ENCODE measurements at regions not wholly inside any gene's neighbourhood (a gene's known extent, or its start where the extent isn't known, plus 50 kb on each side); places are given as distances from the start of the nearest gene placed in this dataset.

- no peak for TF ChIP-seq EZH2 (IDR thresholded peaks at IDR 0.05; ENCODE audit: borderline replicate concordance, low read length)
- TF ChIP-seq CTCF (IDR thresholded peaks at IDR 0.05; ENCODE audit: low read length), result no peak
- H3K27ac ChIP-seq (ENCODE audit: low read depth, low read length, poor library complexity, severe bottlenecking), result no peak overlapping the region
- no peak overlapping the region for H3K4me2 ChIP-seq (ENCODE audit: low read length)
Measured at GRCh38 chr1:93784538-93784937, 94.5 kb downstream of the DNTTIP2 start.

GRCh38 chr1:93783876-93784275 is 95.1 kb downstream of the DNTTIP2 start:
- Histone ChIP-seq H3K9me2 (ENCODE audit: low read depth, low read length) (no peaks in the 10 kb centered on the region), H3K4me2 (ENCODE audit: low read length) (no peak overlapping the region), H3K9ac (ENCODE audit: low read length) (no peak overlapping the region), H2AFZ (ENCODE audit: low read length) (no peak overlapping the region), H3K27me3 (ENCODE audit: insufficient read depth, low read length) (no peaks in the 10 kb centered on the region), H4K20me1 (ENCODE audit: insufficient read depth, low read length) (no peaks in the 10 kb centered on the region), H3K4me1 (ENCODE audit: insufficient read depth, low read length, severe bottlenecking) (no peaks in the 10 kb centered on the region), H3K9me3 (ENCODE audit: low read length) (no peaks in the 10 kb centered on the region), H3F3A (ENCODE audit: insufficient read depth, low read length) (no peaks in the 10 kb centered on the region), H3K36me3 (ENCODE audit: insufficient read depth, low read length) (no peaks in the 10 kb centered on the region), H3K79me2 (ENCODE audit: insufficient read depth, low read length) (no peaks in the 10 kb centered on the region), H3K4me3 (ENCODE audit: low read depth, low read length, poor library complexity, severe bottlenecking) (no peak overlapping the region), H3K27ac (ENCODE audit: low read depth, low read length, poor library complexity, severe bottlenecking) (no peak overlapping the region)
- no peak for TF ChIP-seq CTCF (IDR thresholded peaks at IDR 0.05; ENCODE audit: low read length)

More at GRCh38 chr1:93784538-93784937, 94.5 kb downstream of the DNTTIP2 start:
- Histone ChIP-seq H3K9ac (ENCODE audit: low read length) (no peak overlapping the region), H3F3A (ENCODE audit: insufficient read depth, low read length) (no peaks in the 10 kb centered on the region), H2AFZ (ENCODE audit: low read length) (no peak overlapping the region), H3K4me1 (ENCODE audit: insufficient read depth, low read length, severe bottlenecking) (no peaks in the 10 kb centered on the region), H4K20me1 (ENCODE audit: insufficient read depth, low read length) (no peaks in the 10 kb centered on the region), H3K27me3 (ENCODE audit: insufficient read depth, low read length) (no peaks in the 10 kb centered on the region), H3K9me2 (ENCODE audit: low read depth, low read length) (no peaks in the 10 kb centered on the region), H3K4me3 (ENCODE audit: low read depth, low read length, poor library complexity, severe bottlenecking) (no peak overlapping the region), H3K9me3 (ENCODE audit: low read length) (no peaks in the 10 kb centered on the region), H3K79me2 (ENCODE audit: insufficient read depth, low read length) (no peaks in the 10 kb centered on the region), H3K36me3 (ENCODE audit: insufficient read depth, low read length) (no peaks in the 10 kb centered on the region)

- Histone ChIP-seq H3K4me1 (ENCODE audit: insufficient read depth, low read length, severe bottlenecking) (no peaks in the 10 kb centered on the region), H3K9me3 (ENCODE audit: low read length) (no peaks in the 10 kb centered on the region), H3F3A (ENCODE audit: insufficient read depth, low read length) (no peaks in the 10 kb centered on the region), H3K27me3 (ENCODE audit: insufficient read depth, low read length) (no peaks in the 10 kb centered on the region; the same call in 1 of the 2 replicates), H3K4me2 (ENCODE audit: low read length) (no peak overlapping the region), H3K9ac (ENCODE audit: low read length) (no peak overlapping the region), H3K9me2 (ENCODE audit: low read depth, low read length) (no peaks in the 10 kb centered on the region), H3K27ac (ENCODE audit: low read depth, low read length, poor library complexity, severe bottlenecking) (no peak overlapping the region), H3K4me3 (ENCODE audit: low read depth, low read length, poor library complexity, severe bottlenecking) (no peak overlapping the region), H2AFZ (ENCODE audit: low read length) (no peak overlapping the region), H3K79me2 (ENCODE audit: insufficient read depth, low read length) (no peaks in the 10 kb centered on the region), H4K20me1 (ENCODE audit: insufficient read depth, low read length) (no peaks in the 10 kb centered on the region), H3K36me3 (ENCODE audit: insufficient read depth, low read length) (no peaks in the 10 kb centered on the region)
- TF ChIP-seq EZH2 (IDR thresholded peaks at IDR 0.05; ENCODE audit: borderline replicate concordance, low read length) (no peak), CTCF (IDR thresholded peaks at IDR 0.05; ENCODE audit: low read length) (no peak)
Measured at GRCh38 chr1:93779540-93780165, 98.0 kb upstream of the BCAR3 start.
